Keratinocyte (primary cell): ENCODE measurements at regions not wholly inside any gene's neighbourhood (a gene's known extent, or its start where the extent isn't known, plus 50 kb on each side); places are given as distances from the start of the nearest gene placed in this dataset.

Experiments
- DNase-seq: peaks from one replicate; pipeline ENCODE4 v3.0.0-alpha.2; 2011; ENCODE audit warnings: low read depth, missing footprints, low spot score
- FAIRE-seq: peaks from 2 replicates; lab custom pipeline; 2011; peaks lifted over from hg19 to GRCh38; lab: Jason Lieb, UNC
- H2AFZ ChIP-seq: 2 replicates; pipeline ENCODE4 v1.6.0; 2012; ENCODE audit warnings: low read length, control low read depth, inconsistent platforms; ENCODE audit not compliant: control insufficient read depth
- H3K27ac ChIP-seq: 2 replicates; pipeline ENCODE4 v1.5.1; 2011; ENCODE audit warnings: low read length; ENCODE audit not compliant: control insufficient read depth, insufficient read depth
- H3K27me3 ChIP-seq: 3 replicates; pipeline ENCODE4 v1.6.0; 2011; ENCODE audit warnings: low read length; ENCODE audit not compliant: control insufficient read depth, insufficient read depth; ENCODE audit errors: extremely low read depth
- H3K36me3 ChIP-seq, 2 experiments: 2 replicates in 1 of 2; 3 replicates in 1 of 2; pipeline ENCODE4 v1.5.1; 2011; ENCODE audit warnings: low read length in 2 of 2, mild to moderate bottlenecking in 1 of 2; ENCODE audit not compliant: control insufficient read depth in 2 of 2, insufficient read depth in 2 of 2; ENCODE audit errors: extremely low read depth in 1 of 2
- H3K4me1 ChIP-seq: 3 replicates; pipeline ENCODE4 v1.5.1; 2011; ENCODE audit warnings: low read length; ENCODE audit not compliant: control insufficient read depth, insufficient read depth; ENCODE audit errors: extremely low read depth
- H3K4me2 ChIP-seq: 3 replicates; pipeline ENCODE4 v1.6.0; 2011; ENCODE audit warnings: low read depth, low read length; ENCODE audit not compliant: control insufficient read depth, insufficient read depth; ENCODE audit errors: extremely low read depth
- H3K4me3 ChIP-seq, 3 experiments: fragments of 200-600 bp in 1 of 3; sonication (generic) in 1 of 3; 2 replicates in 2 of 3; 3 replicates in 1 of 3; pipeline ENCODE4 v1.5.1; 2011 to 2016; ENCODE audit warnings: low read length in 3 of 3, mild to moderate bottlenecking in 3 of 3, control low read depth in 2 of 3, inconsistent platforms in 1 of 3, low read depth in 1 of 3, mixed read lengths in 1 of 3, mixed run types in 1 of 3, moderate library complexity in 1 of 3; ENCODE audit not compliant: control insufficient read depth in 2 of 3, insufficient read depth in 2 of 3; ENCODE audit errors: extremely low read depth in 1 of 3
- H3K79me2 ChIP-seq: 2 replicates; pipeline ENCODE4 v1.6.0; 2012; ENCODE audit warnings: low read length; ENCODE audit not compliant: control insufficient read depth, insufficient read depth
- H3K9ac ChIP-seq: 3 replicates; pipeline ENCODE4 v1.6.0; 2011; ENCODE audit warnings: low read length; ENCODE audit not compliant: control insufficient read depth, insufficient read depth; ENCODE audit errors: extremely low read depth
- H3K9me1 ChIP-seq: 3 replicates; pipeline ENCODE4 v1.6.0; 2011; ENCODE audit warnings: low read length; ENCODE audit not compliant: control insufficient read depth, insufficient read depth; ENCODE audit errors: extremely low read depth
- H3K9me3 ChIP-seq: 2 replicates; pipeline ENCODE4 v1.5.1; 2012; ENCODE audit warnings: low read depth, low read length; ENCODE audit not compliant: control insufficient read depth
- H4K20me1 ChIP-seq: 3 replicates; pipeline ENCODE4 v1.6.0; 2011; ENCODE audit warnings: low read length; ENCODE audit not compliant: control insufficient read depth, insufficient read depth; ENCODE audit errors: extremely low read depth
- CTCF ChIP-seq, 3 experiments: IDR thresholded peaks in 1 of 3; conservative IDR thresholded peaks in 1 of 3; optimal IDR thresholded peaks in 1 of 3; 2 replicates in 2 of 3; 3 replicates in 1 of 3; pipeline versions ENCODE3 to v1.5.1; 2011; ENCODE audit warnings: low read length in 3 of 3, mild to moderate bottlenecking in 3 of 3, moderate library complexity in 2 of 3, control low read depth in 1 of 3, inconsistent platforms in 1 of 3; ENCODE audit not compliant: insufficient read depth in 2 of 3; ENCODE audit errors: extremely low read depth in 1 of 3
- EZH2 ChIP-seq: IDR thresholded peaks from one replicate; pipeline ENCODE4 v1.6.1; 2012; ENCODE audit warnings: inconsistent platforms, mild to moderate bottlenecking, low read length, moderate library complexity
- dilution Hi-C: fragments of 300-500 bp; cut with MboI; formaldehyde crosslinking; loops from one replicate; pipeline ENCODE4 v1.7.0; 2020; ENCODE audit warnings: low sequenced_read_pairs; ENCODE audit not compliant: extremely low pct_ligation_motif_present

GRCh38 chr14:84969501-84969900, 560.4 kb upstream of the FLRT2 start:
- Histone ChIP-seq H3K9ac (no peak overlapping the region), H3K79me2 (no peaks in the 10 kb centered on the region), H3K4me1 (peaks cover 3% of the 10 kb centered on the region), H4K20me1 (no peaks in the 10 kb centered on the region), H3K4me3 (no peak overlapping the region), H3K4me2 (no peak overlapping the region), H3K27ac (no peak overlapping the region), H3K9me3 (no peaks in the 10 kb centered on the region), H3K36me3 (no peaks in the 10 kb centered on the region), H3K9me1 (no peaks in the 10 kb centered on the region), H3K27me3 (no peaks in the 10 kb centered on the region), H2AFZ (no peak overlapping the region)
- FAIRE-seq (no peak), DNase-seq (no peak)
- no peak for TF ChIP-seq EZH2
- no peak for TF ChIP-seq CTCF (optimal IDR thresholded peaks at IDR 0.05 in 1 of 3, IDR thresholded peaks at IDR 0.05 in 1 of 3, conservative IDR thresholded peaks at IDR 0.05 in 1 of 3; ENCODE audit: extremely low read depth in 1 of 3, insufficient read depth in 2 of 3, low read length in 3 of 3)
- dilution Hi-C loops, result no loop called here

GRCh38 chr14:84975241-84975902, 554.6 kb upstream of the FLRT2 start:
- no peak for DNase-seq
- dilution Hi-C loops, result no loop called here
- no peaks in the 10 kb centered on the region for H3K9me1 ChIP-seq
- no peaks in the 10 kb centered on the region for H3K9me3 ChIP-seq
- no peaks in the 10 kb centered on the region for H3K79me2 ChIP-seq
- no peak overlapping the region for H3K4me2 ChIP-seq
- no peak overlapping the region for H2AFZ ChIP-seq
- H3K4me1 ChIP-seq, result peaks cover 13% of the 10 kb centered on the region
- H4K20me1 ChIP-seq, result no peaks in the 10 kb centered on the region
- H3K36me3 ChIP-seq, result no peaks in the 10 kb centered on the region
- no peak for TF ChIP-seq CTCF (optimal IDR thresholded peaks at IDR 0.05 in 1 of 3, IDR thresholded peaks at IDR 0.05 in 1 of 3, conservative IDR thresholded peaks at IDR 0.05 in 1 of 3; ENCODE audit: extremely low read depth in 1 of 3, insufficient read depth in 2 of 3, low read length in 3 of 3)
- no peak for TF ChIP-seq EZH2
- no peak overlapping the region for H3K27ac ChIP-seq
- no peaks in the 10 kb centered on the region for H3K27me3 ChIP-seq
- H3K4me3 ChIP-seq, result no peak overlapping the region
- no peak for FAIRE-seq
- no peak overlapping the region for H3K9ac ChIP-seq
